ENCODE measurements at regions not wholly inside any gene's neighbourhood (a gene's known extent, or its start where the extent isn't known, plus 50 kb on each side); places are given as distances from the start of the nearest gene placed in this dataset.
A peak's percentile ranks its signal among the peaks of the same experiment; 100 is the strongest.
"Not testable (repeated sequence)": the region's sequence is repeated elsewhere in the genome, so short reads cannot be mapped to it uniquely, and the experiment has no call there.

GRCh38 chr10:131829156-131829930, 71.5 kb upstream of the PPP2R2D start:
- DNase-seq (peak; percentile 20), ATAC-seq (ENCODE audit: poor library complexity) (no peak)

GRCh38 chr10:131830446-131831130, 70.2 kb upstream of the PPP2R2D start:
- DNase-seq (peak; percentile 15), ATAC-seq (ENCODE audit: poor library complexity) (no peak)
- intact Hi-C loops (cut with DNase I) = no loop called here

More at GRCh38 chr10:131829156-131829930, 71.5 kb upstream of the PPP2R2D start:
- intact Hi-C loops (cut with DNase I) = no loop called here

GRCh38 chr10:131831561-131831960, 69.2 kb upstream of the PPP2R2D start:
- intact Hi-C loops (cut with DNase I) = no loop called here
- DNase-seq (peak; percentile 17), ATAC-seq (ENCODE audit: poor library complexity) (no peak)

- intact Hi-C loops (cut with DNase I) = no loop called here
- peak; percentile 27 for DNase-seq
- ATAC-seq (ENCODE audit: poor library complexity) = no peak
Measured at GRCh38 chr10:131832056-131832685, 68.6 kb upstream of the PPP2R2D start.

- ATAC-seq (ENCODE audit: poor library complexity) (no peak), DNase-seq (peak; percentile 1)
- intact Hi-C loops (cut with DNase I) = no loop called here
Measured at GRCh38 chr10:131833013-131833412, 67.8 kb upstream of the PPP2R2D start.

- intact Hi-C loops (cut with DNase I) = no loop called here
- ATAC-seq (ENCODE audit: poor library complexity) = no peak
- DNase-seq = peak; percentile 24
Measured at GRCh38 chr10:131833446-131834080, 67.2 kb upstream of the PPP2R2D start.

GRCh38 chr10:131834152-131834810, 66.5 kb upstream of the PPP2R2D start:
- ATAC-seq (ENCODE audit: poor library complexity) = no peak
- DNase-seq = peak; percentile 27
- intact Hi-C loops (cut with DNase I) = no loop called here

GRCh38 chr10:131838966-131839742, 61.7 kb upstream of the PPP2R2D start:
- intact Hi-C loops (cut with DNase I) = no loop called here
- ATAC-seq (ENCODE audit: poor library complexity) = no peak
- no peak for DNase-seq

GRCh38 chr10:131839880-131840787, 60.7 kb upstream of the PPP2R2D start:
- ATAC-seq (ENCODE audit: poor library complexity); DNase-seq; intact Hi-C loops (cut with DNase I): not testable (repeated sequence)

GRCh38 chr10:131840788-131841118, 60.1 kb upstream of the PPP2R2D start:
- DNase-seq (no peak), ATAC-seq (ENCODE audit: poor library complexity) (no peak)
- intact Hi-C loops (cut with DNase I) = no loop called here

- ATAC-seq (ENCODE audit: poor library complexity) = no peak
- intact Hi-C loops (cut with DNase I) = no loop called here
Measured at GRCh38 chr10:131841131-131841660, 59.6 kb upstream of the PPP2R2D start.

GRCh38 chr10:131841661-131842139, 59.1 kb upstream of the PPP2R2D start:
- intact Hi-C loops (cut with DNase I) = no loop called here
- no peak for ATAC-seq (ENCODE audit: poor library complexity)
- DNase-seq = no peak

More at GRCh38 chr10:131841131-131841660, 59.6 kb upstream of the PPP2R2D start:
- DNase-seq = no peak

GRCh38 chr10:131842351-131843088, 58.3 kb upstream of the PPP2R2D start:
- DNase-seq (no peak), ATAC-seq (ENCODE audit: poor library complexity) (no peak)
- intact Hi-C loops (cut with DNase I) = no loop called here

- intact Hi-C loops (cut with DNase I) = no loop called here
- DNase-seq (no peak), ATAC-seq (ENCODE audit: poor library complexity) (no peak)
Measured at GRCh38 chr10:131843089-131843595, 57.7 kb upstream of the PPP2R2D start.

- ATAC-seq (ENCODE audit: poor library complexity) = no peak
- DNase-seq = no peak
- intact Hi-C loops (cut with DNase I) = no loop called here
Measured at GRCh38 chr10:131843881-131844284, 56.9 kb upstream of the PPP2R2D start.

GRCh38 chr10:131844529-131845084, 56.2 kb upstream of the PPP2R2D start:
- ATAC-seq (ENCODE audit: poor library complexity) (no peak), DNase-seq (no peak)
- intact Hi-C loops (cut with DNase I) = no loop called here
